PC-3 (cell line): ENCODE measurements at regions not wholly inside any gene's neighbourhood (a gene's known extent, or its start where the extent isn't known, plus 50 kb on each side); places are given as distances from the start of the nearest gene placed in this dataset.

Source experiments
- EZH2 ChIP-seq: fragments of 300-600 bp; sonication (generic); IDR thresholded peaks from one replicate; pipeline ENCODE4 v1.6.1; 2017; ENCODE audit warnings: antibody characterized with exemption, mild to moderate bottlenecking, low read length; ENCODE audit not compliant: unreplicated experiment
- EZH2phosphoT487 ChIP-seq: fragments of 300-600 bp; sonication (generic); IDR thresholded peaks from 2 replicates; pipeline ENCODE4 v1.6.1; 2018; ENCODE audit warnings: mild to moderate bottlenecking, antibody characterized with exemption, low read length, borderline replicate concordance
- TF ChIP-seq, protein P1 (sequence below): fragments of 300-600 bp; sonication (generic); conservative IDR thresholded peaks from 2 replicates; pipeline ENCODE4 v1.5.1; 2017; ENCODE audit warnings: antibody characterized with exemption, low read depth, mild to moderate bottlenecking, low read length

DNA sequence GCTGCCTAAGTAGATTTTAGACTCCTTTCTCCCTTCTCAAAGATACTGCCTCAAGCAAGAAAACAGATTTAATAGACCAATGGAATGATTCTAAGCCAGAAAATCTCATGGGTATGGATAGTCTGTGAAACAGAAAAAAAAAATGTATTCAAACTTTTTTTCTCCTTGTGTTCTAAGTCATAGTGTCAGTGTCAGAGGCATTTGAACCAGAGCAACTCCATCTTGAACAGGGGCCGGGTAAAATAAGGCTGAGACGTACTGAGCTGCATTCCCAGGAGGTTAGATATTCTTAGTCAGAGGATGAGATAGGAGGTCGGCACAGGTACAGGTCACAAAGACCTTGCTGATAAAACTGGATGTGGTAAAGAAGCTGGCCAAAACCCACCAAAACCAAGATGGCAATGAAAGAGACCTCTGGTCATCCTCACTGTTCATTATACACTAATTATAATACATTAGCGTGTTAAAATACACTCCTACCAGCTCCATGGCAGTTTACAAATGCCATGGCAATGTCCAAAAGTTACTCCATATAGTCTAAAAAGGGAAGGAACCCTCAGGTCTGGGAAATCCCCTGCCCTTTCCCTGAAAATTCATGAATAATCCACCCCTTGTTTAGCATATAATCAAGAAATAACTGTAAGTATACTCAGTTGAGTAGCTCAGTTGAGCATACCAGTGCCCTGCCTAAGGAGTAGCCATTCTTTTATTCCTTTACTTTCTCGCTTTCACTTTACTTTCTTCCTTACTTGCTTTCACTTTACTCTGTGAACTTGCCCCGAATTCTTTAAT, 72.8 kb upstream of the GOLGA8B start:
- TF ChIP-seq, protein P1, sequence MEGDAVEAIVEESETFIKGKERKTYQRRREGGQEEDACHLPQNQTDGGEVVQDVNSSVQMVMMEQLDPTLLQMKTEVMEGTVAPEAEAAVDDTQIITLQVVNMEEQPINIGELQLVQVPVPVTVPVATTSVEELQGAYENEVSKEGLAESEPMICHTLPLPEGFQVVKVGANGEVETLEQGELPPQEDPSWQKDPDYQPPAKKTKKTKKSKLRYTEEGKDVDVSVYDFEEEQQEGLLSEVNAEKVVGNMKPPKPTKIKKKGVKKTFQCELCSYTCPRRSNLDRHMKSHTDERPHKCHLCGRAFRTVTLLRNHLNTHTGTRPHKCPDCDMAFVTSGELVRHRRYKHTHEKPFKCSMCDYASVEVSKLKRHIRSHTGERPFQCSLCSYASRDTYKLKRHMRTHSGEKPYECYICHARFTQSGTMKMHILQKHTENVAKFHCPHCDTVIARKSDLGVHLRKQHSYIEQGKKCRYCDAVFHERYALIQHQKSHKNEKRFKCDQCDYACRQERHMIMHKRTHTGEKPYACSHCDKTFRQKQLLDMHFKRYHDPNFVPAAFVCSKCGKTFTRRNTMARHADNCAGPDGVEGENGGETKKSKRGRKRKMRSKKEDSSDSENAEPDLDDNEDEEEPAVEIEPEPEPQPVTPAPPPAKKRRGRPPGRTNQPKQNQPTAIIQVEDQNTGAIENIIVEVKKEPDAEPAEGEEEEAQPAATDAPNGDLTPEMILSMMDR: no peak
- TF ChIP-seq EZH2: no peak
- no peak for TF ChIP-seq EZH2phosphoT487
